ACHN (cell line): ENCODE measurements at regions not wholly inside any gene's neighbourhood (a gene's known extent, or its start where the extent isn't known, plus 50 kb on each side); places are given as distances from the start of the nearest gene placed in this dataset.
"Not testable (repeated sequence)": the region's sequence is repeated elsewhere in the genome, so short reads cannot be mapped to it uniquely, and the experiment has no call there.

ENCODE experiments used
- DNase-seq: peaks from one replicate; pipeline ENCODE4 v3.0.0-alpha.2; 2015
- in situ Hi-C: cut with HindIII; loops from 2 replicates; pipeline ENCODE4 v1.10.0; 2017; ENCODE audit warnings: low sequenced_read_pairs, low pct_ligation_motif_present, low pct_unique_long_range_greater_than_20kb

GRCh38 chr4:188411805-188412204 is 272.6 kb downstream of the TRIML1 start:
- in situ Hi-C loops: no loop called here
- DNase-seq: no peak

- in situ Hi-C loops: no loop called here
- no peak for DNase-seq
Observed at GRCh38 chr4:188412499-188412898, 273.3 kb downstream of the TRIML1 start.

GRCh38 chr4:188414441-188414840 is 275.2 kb downstream of the TRIML1 start:
- in situ Hi-C loops: no loop called here
- DNase-seq: no peak

GRCh38 chr4:188417181-188417580 is 277.9 kb downstream of the TRIML1 start:
- in situ Hi-C loops: no loop called here
- DNase-seq: peak; percentile 11

GRCh38 chr4:188423039-188423438 is 283.8 kb downstream of the TRIML1 start:
- peak; percentile 41 for DNase-seq
- in situ Hi-C loops: no loop called here

GRCh38 chr4:188428935-188429334 is 289.7 kb downstream of the TRIML1 start:
- DNase-seq: no peak

GRCh38 chr4:188429965-188430364 is 290.7 kb downstream of the TRIML1 start:
- no peak for DNase-seq
- in situ Hi-C loops: no loop called here

More at GRCh38 chr4:188428935-188429334, 289.7 kb downstream of the TRIML1 start:
- in situ Hi-C loops: no loop called here

- DNase-seq: no peak
- in situ Hi-C loops: no loop called here
Observed at GRCh38 chr4:188430384-188430783, 291.1 kb downstream of the TRIML1 start.

- DNase-seq: no peak
- in situ Hi-C loops: no loop called here
Observed at GRCh38 chr4:188432328-188432727, 293.1 kb downstream of the TRIML1 start.

GRCh38 chr4:188433741-188434315 is 294.6 kb downstream of the TRIML1 start:
- in situ Hi-C loops: no loop called here
- DNase-seq: no peak

- DNase-seq: no peak
- in situ Hi-C loops: no loop called here
Observed at GRCh38 chr4:188434643-188435042, 295.4 kb downstream of the TRIML1 start.

GRCh38 chr4:188435381-188435780 is 296.1 kb downstream of the TRIML1 start:
- DNase-seq: no peak
- in situ Hi-C loops: no loop called here

GRCh38 chr4:188437535-188437934 is 298.3 kb downstream of the TRIML1 start:
- no peak for DNase-seq
- in situ Hi-C loops: no loop called here

GRCh38 chr4:188438391-188438824 is 299.2 kb downstream of the TRIML1 start:
- in situ Hi-C loops, DNase-seq: not testable (repeated sequence)

GRCh38 chr4:188439641-188440311 is 300.5 kb downstream of the TRIML1 start:
- in situ Hi-C loops: no loop called here
- DNase-seq: no peak

GRCh38 chr4:188444500-188444899 is 305.3 kb downstream of the TRIML1 start:
- DNase-seq: no peak
- in situ Hi-C loops: no loop called here

GRCh38 chr4:188448996-188449395 is 309.8 kb downstream of the TRIML1 start:
- in situ Hi-C loops, DNase-seq: not testable (repeated sequence)

- no peak for DNase-seq
- in situ Hi-C loops: no loop called here
Observed at GRCh38 chr4:188450571-188450970, 311.3 kb downstream of the TRIML1 start.

- DNase-seq: no peak
- in situ Hi-C loops: no loop called here
Observed at GRCh38 chr4:188452097-188452496, 312.9 kb downstream of the TRIML1 start.

GRCh38 chr4:188454575-188454974 is 315.3 kb downstream of the TRIML1 start:
- in situ Hi-C loops: no loop called here
- DNase-seq: no peak
